Astrocyte (in vitro differentiated cells and primary cell): ENCODE measurements at regions not wholly inside any gene's neighbourhood (a gene's known extent, or its start where the extent isn't known, plus 50 kb on each side); places are given as distances from the start of the nearest gene placed in this dataset.

Source experiments
- EZH2 ChIP-seq: IDR thresholded peaks from 2 replicates; pipeline ENCODE4 v1.6.1; 2012; ENCODE audit warnings: mild to moderate bottlenecking, low read length, inconsistent platforms; ENCODE audit not compliant: insufficient read depth
- TF ChIP-seq, protein P1 (sequence below): IDR thresholded peaks from 2 replicates; pipeline ENCODE4 v1.5.1; 2011; ENCODE audit warnings: low read depth, mild to moderate bottlenecking, inconsistent platforms, low read length, moderate library complexity; ENCODE audit not compliant: insufficient read depth

DNA sequence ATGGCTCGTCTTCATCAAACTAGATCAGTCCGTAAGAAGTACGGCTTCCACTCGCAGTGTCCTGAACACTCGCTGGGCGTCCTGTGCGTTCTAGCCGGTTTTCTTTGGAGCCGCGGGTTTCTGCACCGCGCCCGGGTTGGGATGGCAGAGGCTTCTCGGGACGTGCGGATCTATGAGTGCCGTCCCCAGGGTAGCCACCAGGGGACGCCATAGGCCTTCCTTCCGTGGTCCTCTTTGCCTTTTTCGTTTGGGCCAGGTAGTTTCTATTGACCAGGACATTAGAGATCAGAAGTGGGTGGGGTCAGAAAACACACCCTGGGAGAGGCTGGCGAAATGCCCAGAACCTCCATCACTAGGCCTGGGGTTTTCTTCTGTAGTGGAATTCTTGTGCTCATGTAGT, 273.8 kb downstream of the FAM72C start:
- TF ChIP-seq, protein P1, sequence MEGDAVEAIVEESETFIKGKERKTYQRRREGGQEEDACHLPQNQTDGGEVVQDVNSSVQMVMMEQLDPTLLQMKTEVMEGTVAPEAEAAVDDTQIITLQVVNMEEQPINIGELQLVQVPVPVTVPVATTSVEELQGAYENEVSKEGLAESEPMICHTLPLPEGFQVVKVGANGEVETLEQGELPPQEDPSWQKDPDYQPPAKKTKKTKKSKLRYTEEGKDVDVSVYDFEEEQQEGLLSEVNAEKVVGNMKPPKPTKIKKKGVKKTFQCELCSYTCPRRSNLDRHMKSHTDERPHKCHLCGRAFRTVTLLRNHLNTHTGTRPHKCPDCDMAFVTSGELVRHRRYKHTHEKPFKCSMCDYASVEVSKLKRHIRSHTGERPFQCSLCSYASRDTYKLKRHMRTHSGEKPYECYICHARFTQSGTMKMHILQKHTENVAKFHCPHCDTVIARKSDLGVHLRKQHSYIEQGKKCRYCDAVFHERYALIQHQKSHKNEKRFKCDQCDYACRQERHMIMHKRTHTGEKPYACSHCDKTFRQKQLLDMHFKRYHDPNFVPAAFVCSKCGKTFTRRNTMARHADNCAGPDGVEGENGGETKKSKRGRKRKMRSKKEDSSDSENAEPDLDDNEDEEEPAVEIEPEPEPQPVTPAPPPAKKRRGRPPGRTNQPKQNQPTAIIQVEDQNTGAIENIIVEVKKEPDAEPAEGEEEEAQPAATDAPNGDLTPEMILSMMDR: no peak
- no peak for TF ChIP-seq EZH2
